GM23248 (cell line): ENCODE measurements at regions not wholly inside any gene's neighbourhood (a gene's known extent, or its start where the extent isn't known, plus 50 kb on each side); places are given as distances from the start of the nearest gene placed in this dataset.

Source experiments
- EZH2 ChIP-seq: fragments of 200-600 bp; sonication (generic); IDR thresholded peaks from 2 replicates; pipeline ENCODE4 v1.6.1; 2018; ENCODE audit warnings: antibody characterized with exemption, mild to moderate bottlenecking; ENCODE audit not compliant: insufficient read depth, poor library complexity, severe bottlenecking
- EZH2phosphoT487 ChIP-seq: fragments of 200-600 bp; sonication (generic); IDR thresholded peaks from 2 replicates; pipeline ENCODE4 v1.6.1; 2018; ENCODE audit warnings: antibody characterized with exemption, moderate library complexity, mild to moderate bottlenecking, low read depth; ENCODE audit not compliant: insufficient read depth

DNA sequence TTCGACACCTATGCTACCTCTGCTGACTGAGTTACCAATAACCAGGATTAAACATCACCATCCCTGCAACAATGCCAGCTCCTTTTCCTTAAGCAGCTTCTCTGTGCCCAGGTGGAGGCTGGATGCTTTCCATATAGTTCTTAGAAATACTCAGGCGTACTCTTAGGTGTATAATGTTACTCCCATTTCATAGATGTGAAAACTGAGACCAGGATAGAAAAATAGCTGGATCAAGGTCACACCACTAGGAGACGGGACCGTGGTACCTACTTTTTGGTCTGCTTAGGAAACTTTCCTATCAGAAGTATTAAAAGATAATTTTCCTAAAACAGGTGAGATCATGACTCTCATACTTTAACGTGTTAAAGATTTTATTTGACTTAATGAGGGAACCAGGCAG, 141.7 kb upstream of the RPL38 start:
- TF ChIP-seq EZH2 (no peak), EZH2phosphoT487 (no peak)
